ENCODE measurements at regions not wholly inside any gene's neighbourhood (a gene's known extent, or its start where the extent isn't known, plus 50 kb on each side); places are given as distances from the start of the nearest gene placed in this dataset.

GRCh38 chr9:1384816-1385215 is 334.7 kb downstream of the DMRT2 start:
- TF ChIP-seq BHLHE40 (IDR thresholded peaks at IDR 0.05; ENCODE audit: low read depth, low read length), result no peak
- TF ChIP-seq HOXA7 (CRISPR knock-in tag; IDR thresholded peaks at IDR 0.05), result no peak
- TF ChIP-seq CTCF (IDR thresholded peaks at IDR 0.05), result no peak
- no peak for TF ChIP-seq JUN (IDR thresholded peaks at IDR 0.05)
- TF ChIP-seq POLR2A (IDR thresholded peaks at IDR 0.05; ENCODE audit: low read length), result no peak
- no peak for TF ChIP-seq CEBPB (IDR thresholded peaks at IDR 0.05)
- TF ChIP-seq EP300 (IDR thresholded peaks at IDR 0.05), result no peak
- no peak for TF ChIP-seq HDAC2 (IDR thresholded peaks at IDR 0.05)
- no peak for TF ChIP-seq CBX8 (IDR thresholded peaks at IDR 0.05)
- TF ChIP-seq MAZ (IDR thresholded peaks at IDR 0.05; ENCODE audit: borderline replicate concordance, low read depth, low read length), result no peak
- TF ChIP-seq NPAS2 (CRISPR knock-in tag; IDR thresholded peaks at IDR 0.05; ENCODE audit: borderline replicate concordance), result no peak
- TF ChIP-seq ESRRA (IDR thresholded peaks at IDR 0.05; ENCODE audit: borderline replicate concordance, low read length), result no peak
- no peak for TF ChIP-seq ELK1 (IDR thresholded peaks at IDR 0.05; ENCODE audit: low read depth, low read length)

Data from A549 (cell line).